ENCODE measurements at regions not wholly inside any gene's neighbourhood (a gene's known extent, or its start where the extent isn't known, plus 50 kb on each side); places are given as distances from the start of the nearest gene placed in this dataset.

- TF ChIP-seq CTCF (IDR thresholded peaks at IDR 0.05) (no peak), EP300 (IDR thresholded peaks at IDR 0.05) (no peak), POLR2A (IDR thresholded peaks at IDR 0.05) (no peak)
Measured at GRCh38 chr9:91503673-91504081, 80.0 kb upstream of the NFIL3 start.

Measured in sigmoid colon (tissue), 4 donors.